ENCODE measurements at regions not wholly inside any gene's neighbourhood (a gene's known extent, or its start where the extent isn't known, plus 50 kb on each side); places are given as distances from the start of the nearest gene placed in this dataset.

GRCh38 chr21:25375675-25376074 is 231.6 kb downstream of the MRPL39 start:
- no peak for DNase-seq

- no peak for DNase-seq
Measured at GRCh38 chr21:25373126-25374082, 233.9 kb downstream of the MRPL39 start.

- DNase-seq: peak; percentile 24
Measured at GRCh38 chr21:25371841-25372425, 235.3 kb downstream of the MRPL39 start.

- DNase-seq: no peak
Measured at GRCh38 chr21:25370311-25370744, 237.0 kb downstream of the MRPL39 start.

GRCh38 chr21:25369524-25370300 is 237.6 kb downstream of the MRPL39 start:
- DNase-seq: no peak

- no peak for DNase-seq
Measured at GRCh38 chr21:25368531-25368930, 238.8 kb downstream of the MRPL39 start.

- DNase-seq: no peak
Measured at GRCh38 chr21:25366116-25366515, 241.2 kb downstream of the MRPL39 start.

GRCh38 chr21:25362375-25363267 is 244.7 kb downstream of the MRPL39 start:
- DNase-seq: no peak

- no peak for DNase-seq
Measured at GRCh38 chr21:25361765-25362164, 245.5 kb downstream of the MRPL39 start.

- no peak for DNase-seq
Measured at GRCh38 chr21:25361097-25361496, 246.2 kb downstream of the MRPL39 start.

- DNase-seq: no peak
Measured at GRCh38 chr21:25360593-25360992, 246.7 kb downstream of the MRPL39 start.

- DNase-seq: no peak
Measured at GRCh38 chr21:25359724-25360123, 247.6 kb downstream of the MRPL39 start.

- DNase-seq: no peak
Measured at GRCh38 chr21:25350056-25350455, 257.2 kb downstream of the MRPL39 start.

- no peak for DNase-seq
Measured at GRCh38 chr21:25343774-25344545, 263.3 kb downstream of the MRPL39 start.

GRCh38 chr21:25342816-25343215 is 264.5 kb downstream of the MRPL39 start:
- no peak for DNase-seq

GRCh38 chr21:25341981-25342380 is 265.3 kb downstream of the MRPL39 start:
- DNase-seq: no peak

GRCh38 chr21:25338415-25338814 is 268.9 kb downstream of the MRPL39 start:
- no peak for DNase-seq

GRCh38 chr21:25334046-25334730 is 273.1 kb downstream of the MRPL39 start:
- no peak for DNase-seq

GRCh38 chr21:25331286-25331685 is 276.0 kb downstream of the MRPL39 start:
- no peak for DNase-seq

GRCh38 chr21:25330266-25330665 is 277.0 kb downstream of the MRPL39 start:
- DNase-seq: no peak

Measured in right kidney (tissue), 1 donor.